HG03460 (cell line): ENCODE measurements at regions not wholly inside any gene's neighbourhood (a gene's known extent, or its start where the extent isn't known, plus 50 kb on each side); places are given as distances from the start of the nearest gene placed in this dataset.

Experiments used
- ATAC-seq: cut with Tn5 transposase; IDR thresholded peaks from one replicate; pipeline ENCODE4 v1.9.1; 2021; ENCODE audit not compliant: unreplicated experiment

DNA sequence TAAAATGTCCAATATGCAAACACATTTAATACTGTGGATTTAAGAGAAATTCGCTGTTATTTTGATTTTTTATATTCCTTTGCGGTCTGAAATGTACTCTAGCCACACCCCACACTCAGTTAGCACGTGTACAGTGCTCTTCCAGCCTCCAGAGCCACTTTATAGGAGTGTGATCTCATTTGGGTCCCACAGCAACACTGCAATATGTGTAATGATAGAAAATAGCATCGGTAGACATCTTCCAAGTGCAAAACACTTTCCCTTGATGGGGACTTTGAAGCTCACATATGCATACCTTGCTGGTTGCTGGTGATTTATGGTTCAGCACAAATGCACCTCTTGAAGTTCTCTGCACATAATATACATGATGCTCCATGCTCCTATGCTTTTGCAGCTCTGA is 148.3 kb downstream of the GAS1 start:
- no peak for ATAC-seq

DNA sequence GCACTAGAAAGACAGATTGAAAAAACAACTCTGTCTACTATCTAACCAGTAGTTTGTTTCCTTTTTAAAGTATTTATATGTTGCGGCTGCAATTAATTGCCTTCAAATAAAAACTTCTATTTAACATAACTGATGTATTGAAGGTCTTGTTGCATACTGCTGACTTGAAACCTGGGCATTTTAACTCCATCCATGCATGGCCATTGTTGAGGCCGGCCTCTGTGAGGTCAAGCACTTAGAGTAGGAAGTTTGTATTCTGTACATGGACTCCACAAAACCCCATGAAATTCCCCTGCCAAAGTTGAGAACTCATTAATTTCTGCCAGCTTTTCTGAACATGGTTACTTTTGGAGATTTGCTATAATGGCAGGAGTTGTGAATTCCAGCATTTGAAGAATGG is 150.6 kb downstream of the GAS1 start:
- ATAC-seq, result no peak

GRCh38 chr9:86795823-86796553 is 151.3 kb downstream of the GAS1 start:
- ATAC-seq, result no peak

DNA sequence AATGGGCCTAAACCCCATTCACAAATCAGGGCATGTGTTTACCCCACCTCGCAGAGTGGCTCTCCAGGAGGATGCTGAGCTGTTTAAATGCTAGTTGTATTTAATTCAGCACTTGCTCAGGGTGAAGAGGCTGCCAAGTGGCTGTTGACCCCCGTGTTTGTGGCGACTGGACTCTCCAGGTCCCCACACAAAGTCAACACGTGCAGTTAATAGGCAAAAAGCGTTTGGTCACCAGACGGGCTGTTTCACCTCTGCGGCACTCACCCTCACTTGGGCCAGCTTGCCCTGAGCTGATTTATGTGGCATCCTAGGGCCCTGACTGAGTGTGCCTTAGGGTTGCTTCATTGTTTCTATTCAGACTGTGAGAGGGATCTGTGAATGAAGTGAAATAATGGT is 152.3 kb downstream of the GAS1 start:
- ATAC-seq, result no peak

DNA sequence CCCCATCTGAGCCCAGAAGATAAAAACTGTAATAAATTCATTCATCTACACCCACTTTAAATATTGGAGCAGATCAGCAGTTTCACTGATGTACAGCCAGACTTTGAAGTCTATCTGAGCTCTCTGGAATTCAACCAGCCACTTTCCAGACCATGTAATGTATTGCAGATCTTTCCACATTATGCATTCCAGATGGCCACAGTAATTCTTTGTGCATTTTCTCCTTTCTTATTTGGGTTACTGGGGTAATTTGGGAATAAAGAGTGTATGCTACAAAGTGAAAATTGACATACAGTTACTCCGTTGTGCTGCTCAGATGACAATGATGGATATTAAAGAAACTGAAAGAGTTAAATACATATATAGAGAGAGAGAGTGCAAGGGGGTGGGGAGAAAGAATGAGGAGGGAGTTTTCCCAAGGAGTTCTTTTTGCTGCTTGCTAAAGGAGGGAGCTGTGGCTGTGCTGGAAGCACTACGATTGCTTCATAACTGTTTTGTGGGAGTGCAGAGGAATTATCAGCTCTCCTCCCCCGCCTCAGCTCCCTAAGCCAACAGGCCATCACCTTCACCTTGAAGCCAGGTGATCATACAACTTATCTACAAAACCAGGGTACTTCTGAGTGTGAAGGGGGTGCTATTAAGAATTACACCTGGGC is 152.8 kb downstream of the GAS1 start:
- no peak for ATAC-seq

DNA sequence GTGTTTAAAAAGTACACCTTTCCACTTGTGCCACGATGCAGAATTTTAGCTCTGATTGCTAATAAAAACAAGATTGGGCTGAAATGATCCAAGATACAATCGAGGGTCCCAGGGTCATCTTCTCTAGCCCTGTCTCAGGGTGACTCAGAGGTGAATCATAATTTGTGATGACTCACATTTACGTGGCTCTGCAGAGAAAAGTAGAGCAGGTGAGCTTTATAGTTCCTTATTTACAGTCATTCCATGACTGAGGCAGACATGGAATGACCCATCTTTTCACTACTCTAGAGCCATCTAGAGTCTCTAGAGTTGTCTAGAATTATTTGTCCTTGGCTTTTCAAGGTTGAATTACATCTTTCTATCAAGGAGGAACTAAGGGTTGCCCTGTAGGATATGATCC is 155.2 kb downstream of the GAS1 start:
- ATAC-seq, result no peak

GRCh38 chr9:86790805-86791204 is 156.5 kb downstream of the GAS1 start:
- no peak for ATAC-seq

DNA sequence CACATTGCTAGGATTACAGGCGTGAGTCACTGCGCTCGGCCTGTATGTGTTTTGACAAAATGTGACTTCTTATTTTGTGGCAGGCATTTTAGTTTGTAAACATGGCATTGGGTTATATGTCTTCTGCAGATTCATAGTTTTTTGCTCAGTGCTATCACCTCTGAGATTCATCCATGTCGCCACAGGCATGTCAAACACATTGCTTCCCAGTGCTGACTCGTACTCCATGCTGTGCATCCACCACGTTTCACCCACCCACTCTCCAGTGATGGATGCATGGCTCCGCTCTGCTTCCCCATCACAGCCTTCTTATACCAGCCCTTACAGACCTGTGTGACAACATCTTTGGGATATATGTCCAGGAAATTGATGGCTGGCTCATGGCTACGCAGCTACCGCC is 158.8 kb downstream of the GAS1 start:
- no peak for ATAC-seq

DNA sequence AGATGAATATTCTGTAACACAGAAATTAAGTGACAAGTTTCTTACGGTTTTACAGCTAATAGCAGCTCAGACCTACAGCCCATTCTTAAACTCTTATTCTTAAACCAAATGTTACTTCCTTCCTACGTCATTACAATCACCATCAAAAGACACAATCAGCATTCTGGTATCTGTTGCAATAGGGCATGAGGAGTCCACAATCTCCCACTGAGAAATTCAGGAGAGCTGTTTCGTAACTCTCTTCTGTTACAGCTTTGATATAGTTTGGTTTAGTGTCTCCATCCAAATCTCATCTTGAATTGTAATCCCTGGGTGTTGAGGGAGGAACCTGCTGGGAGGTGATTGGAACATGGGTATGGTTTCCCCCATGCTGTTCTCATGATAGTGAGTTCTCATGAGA is 163.4 kb downstream of the GAS1 start:
- no peak for ATAC-seq

DNA sequence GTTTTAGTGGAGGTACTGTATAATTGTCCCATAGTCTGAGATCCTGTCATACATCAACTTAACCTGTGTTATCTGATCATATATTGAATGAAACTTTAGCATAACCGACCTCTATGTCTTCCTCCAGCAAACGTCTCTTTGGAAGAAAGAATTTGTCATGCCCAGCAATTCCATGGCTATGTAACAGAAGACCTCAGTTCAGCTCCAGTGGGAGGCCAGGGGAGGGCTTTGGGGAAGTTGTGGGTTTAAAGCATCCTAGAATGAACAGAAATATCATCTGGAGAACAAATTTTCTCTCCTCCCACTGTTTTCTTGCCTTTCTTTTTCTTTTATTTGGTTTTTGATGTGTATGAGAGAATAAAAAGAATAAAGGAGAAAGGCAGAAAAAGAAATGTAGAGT is 164.5 kb downstream of the GAS1 start:
- ATAC-seq, result no peak

- no peak for ATAC-seq
Measured at GRCh38 chr9:86778761-86779160, 168.5 kb downstream of the GAS1 start.

GRCh38 chr9:86775718-86776117 is 171.6 kb downstream of the GAS1 start:
- ATAC-seq, result no peak

DNA sequence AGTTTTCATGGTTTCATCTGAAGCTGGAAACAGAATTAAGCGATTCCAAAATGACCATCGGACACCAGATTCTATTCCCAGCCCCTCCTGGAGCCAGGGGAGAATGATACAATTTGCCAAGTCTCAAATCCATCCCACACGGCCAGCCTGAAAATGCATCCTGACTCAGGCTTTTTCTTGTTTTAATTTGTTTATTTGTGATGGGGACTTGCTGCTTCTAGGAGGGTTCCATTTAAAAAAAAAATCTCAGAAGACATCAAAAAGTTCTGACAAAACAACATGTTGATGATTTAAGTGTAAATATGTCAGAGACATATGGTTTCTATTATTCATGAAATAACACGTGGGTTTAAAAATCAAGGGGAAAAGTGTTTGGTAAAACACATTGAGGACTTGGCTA is 173.2 kb downstream of the GAS1 start:
- no peak for ATAC-seq

GRCh38 chr9:86773422-86773945 is 173.8 kb downstream of the GAS1 start:
- no peak for ATAC-seq

- ATAC-seq, result no peak
Measured at GRCh38 chr9:86772635-86772993, 174.7 kb downstream of the GAS1 start.

DNA sequence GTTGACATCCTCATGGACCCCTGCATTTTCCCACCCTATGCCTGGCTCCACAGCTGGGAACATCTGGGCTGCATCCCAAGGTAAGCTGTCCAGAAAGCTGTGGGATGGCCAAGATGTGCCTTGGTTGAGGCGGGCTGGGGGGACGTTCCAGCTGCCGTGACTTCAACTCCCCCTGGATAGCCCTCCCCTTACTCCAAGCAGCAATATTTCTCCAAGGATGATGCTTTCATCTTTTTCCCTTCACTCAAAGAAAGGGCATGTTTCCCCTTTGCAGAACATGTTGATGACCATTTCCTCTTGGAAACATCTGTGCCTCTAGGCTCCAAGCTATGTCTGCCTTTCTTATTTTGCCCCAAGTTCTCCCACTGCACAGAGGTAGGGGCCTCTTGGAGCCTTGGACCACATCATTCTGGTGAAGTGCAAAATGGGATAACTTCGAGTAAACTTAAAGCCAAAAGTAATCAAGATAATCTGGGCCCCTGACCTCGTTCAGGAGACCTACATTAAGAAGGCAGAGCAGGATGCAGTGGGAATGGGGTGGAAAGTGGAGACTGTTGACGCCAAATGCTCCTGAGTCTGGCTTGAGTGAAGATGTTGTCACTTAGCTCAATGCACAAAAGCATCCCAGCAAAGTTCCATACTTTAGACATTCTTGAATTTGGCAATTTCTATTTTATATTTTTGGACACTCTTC is 175.2 kb downstream of the GAS1 start:
- ATAC-seq, result no peak

DNA sequence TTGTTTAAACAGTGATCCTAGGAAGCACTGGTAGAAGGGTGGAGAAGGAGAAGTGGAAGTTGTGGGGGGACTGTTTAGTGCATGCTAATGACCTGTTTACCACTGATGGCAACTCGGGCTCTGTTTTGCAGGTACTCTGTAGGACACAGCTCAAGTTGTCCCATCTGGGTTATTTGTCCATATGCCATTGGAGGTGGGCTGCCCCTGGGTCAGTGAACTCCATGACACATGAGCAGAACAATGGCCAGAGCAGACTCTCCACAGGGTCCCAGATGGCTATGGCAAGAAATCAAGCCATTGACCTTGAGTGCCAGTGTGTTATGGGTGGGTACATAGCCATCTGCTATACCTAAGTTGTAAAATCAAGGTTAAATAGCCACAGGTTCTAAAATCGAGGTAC is 175.9 kb downstream of the GAS1 start:
- no peak for ATAC-seq

DNA sequence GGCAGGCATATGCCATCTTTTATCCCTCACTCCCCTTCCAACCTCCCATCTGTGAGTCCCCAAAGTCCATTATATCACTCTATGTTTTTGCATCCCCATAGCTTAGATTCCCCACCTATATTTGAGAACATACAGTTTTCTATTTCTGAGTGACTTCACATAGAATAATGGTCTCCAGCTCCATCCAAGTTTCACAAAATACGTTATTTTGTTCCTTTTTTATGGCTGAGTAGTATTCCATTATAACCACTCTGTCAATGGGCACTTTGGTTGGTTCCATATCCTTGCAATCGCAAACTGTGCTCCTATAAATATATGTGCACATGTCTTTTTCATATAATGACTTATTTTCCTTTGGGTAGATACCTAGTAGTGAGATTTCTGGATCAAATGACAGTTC is 178.6 kb downstream of the GAS1 start:
- ATAC-seq, result no peak

GRCh38 chr9:86768020-86768419 is 179.3 kb downstream of the GAS1 start:
- ATAC-seq, result no peak

- ATAC-seq, result no peak
Measured at GRCh38 chr9:86767373-86767772, 179.9 kb downstream of the GAS1 start.

- no peak for ATAC-seq
Measured at GRCh38 chr9:86766912-86767311, 180.4 kb downstream of the GAS1 start.

DNA sequence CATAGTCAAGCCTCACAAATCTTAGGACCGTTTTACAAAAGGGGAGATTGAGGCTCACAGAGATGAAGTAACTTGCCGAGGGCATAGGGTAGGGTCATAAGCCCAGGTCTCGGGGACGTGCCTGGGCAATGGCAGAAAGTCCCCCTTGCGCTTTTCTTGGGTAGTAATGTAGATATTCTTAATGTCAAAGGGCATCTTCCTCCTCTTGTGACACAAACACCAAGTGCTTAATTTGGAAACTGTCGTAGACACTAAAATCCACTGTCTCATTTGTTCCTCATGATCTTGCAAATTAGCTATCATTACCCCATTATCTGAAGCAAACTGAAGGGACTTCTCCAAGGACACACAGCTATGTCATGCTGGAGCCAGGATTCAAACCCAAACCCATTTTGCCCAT is 180.8 kb downstream of the GAS1 start:
- ATAC-seq, result no peak
